ENCODE measurements at regions not wholly inside any gene's neighbourhood (a gene's known extent, or its start where the extent isn't known, plus 50 kb on each side); places are given as distances from the start of the nearest gene placed in this dataset.
A peak's percentile ranks its signal among the peaks of the same experiment; 100 is the strongest.

DNA sequence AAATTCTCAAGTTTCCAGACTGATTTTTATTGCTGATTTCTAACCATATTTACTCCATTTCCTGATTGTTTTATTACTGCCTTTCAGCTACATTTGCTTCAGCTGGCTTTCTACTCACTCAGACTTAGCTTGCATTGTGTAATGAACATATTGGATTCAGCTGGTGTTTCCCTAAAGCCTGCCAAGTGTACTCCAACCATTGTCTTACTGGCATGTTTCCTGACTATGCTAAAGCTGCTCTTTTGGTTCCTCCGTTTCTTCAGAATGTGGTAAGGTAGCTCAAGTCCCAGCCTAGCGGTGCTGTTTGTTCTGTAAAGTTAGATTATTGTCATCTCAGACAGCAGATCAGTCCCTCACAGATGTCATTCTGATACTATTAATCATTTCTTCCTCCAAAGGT is 53.1 kb upstream of the GLRA2 start:
- no peak for DNase-seq

- DNase-seq: no peak
Measured at GRCh38 chrX:14449773-14450172, 79.6 kb upstream of the GLRA2 start.

DNA sequence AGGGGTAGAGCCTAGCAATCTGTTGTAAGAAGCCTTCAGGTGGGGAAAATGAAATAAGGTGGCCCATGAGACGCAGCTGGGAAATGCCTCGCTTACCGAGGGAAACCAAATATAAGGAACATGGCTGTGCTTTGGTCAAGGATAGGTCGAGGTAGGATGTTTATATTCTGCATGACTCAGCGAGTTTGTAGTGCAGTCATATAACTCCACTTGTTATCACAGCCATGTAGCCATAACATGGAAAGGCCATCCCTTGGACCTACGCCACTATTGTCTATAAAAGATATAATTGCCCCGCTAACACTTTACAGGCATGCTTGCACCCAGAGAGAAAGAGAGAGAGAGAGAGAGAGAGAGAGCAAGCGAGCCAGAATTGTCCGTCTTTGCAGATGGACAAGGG is 80.9 kb upstream of the GLRA2 start:
- DNase-seq: no peak

DNA sequence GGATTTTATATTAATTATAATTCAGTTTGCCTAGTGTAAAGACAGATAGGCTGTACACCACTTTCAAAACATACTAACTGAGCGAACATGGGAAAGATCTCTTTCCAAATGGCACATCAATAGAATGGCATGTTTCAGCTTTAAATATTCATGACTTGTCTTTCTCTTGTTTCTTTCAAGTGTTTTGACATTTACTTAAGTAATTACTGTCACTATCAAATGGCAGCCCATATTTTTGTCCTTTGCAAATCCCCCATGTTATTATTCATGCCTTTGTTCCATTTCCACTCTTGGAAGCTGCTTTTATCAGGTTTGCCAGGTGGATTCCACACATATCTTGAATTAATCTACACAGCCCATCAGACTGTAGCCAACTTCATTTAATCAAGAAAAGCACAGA is 89.2 kb upstream of the GLRA2 start:
- no peak for DNase-seq

DNA sequence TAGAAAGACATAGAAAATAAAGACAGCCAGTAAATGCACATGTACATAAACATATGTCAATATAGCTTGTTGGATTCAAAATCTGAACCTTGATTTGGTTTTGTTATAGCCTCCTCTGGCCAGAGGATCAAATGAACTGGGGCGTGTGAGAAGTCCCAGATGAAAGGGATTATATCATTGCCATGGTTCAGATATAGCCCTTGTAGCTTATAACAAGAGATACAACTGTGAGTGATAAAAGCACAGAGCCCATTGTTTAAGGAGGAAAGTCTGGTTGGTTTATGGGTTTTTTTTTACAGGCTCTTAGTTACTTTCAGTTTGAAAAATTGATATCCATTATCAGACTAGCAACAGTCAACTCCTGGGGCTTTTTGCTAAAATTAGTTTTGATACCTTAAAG is 101.7 kb upstream of the GLRA2 start:
- DNase-seq: no peak

DNA sequence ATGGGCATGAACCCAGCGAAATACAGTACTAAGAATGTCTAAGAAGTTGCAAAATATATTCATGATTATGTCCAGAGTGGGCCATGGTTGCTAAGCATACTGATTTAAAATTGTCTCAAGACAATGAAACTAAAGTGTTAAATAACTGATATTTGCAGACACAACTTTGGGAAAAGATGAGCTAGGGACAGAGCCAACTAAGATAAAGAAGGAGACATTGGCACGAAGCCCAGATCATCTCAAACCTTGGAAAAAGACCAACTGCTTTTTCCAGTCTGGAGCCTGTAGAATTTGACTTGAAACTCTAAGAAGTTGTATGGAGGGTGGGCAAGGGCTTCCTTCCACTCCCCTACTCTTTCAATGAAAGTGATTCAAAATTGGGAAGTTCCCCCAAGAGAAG is 108.5 kb upstream of the GLRA2 start:
- no peak for DNase-seq

DNA sequence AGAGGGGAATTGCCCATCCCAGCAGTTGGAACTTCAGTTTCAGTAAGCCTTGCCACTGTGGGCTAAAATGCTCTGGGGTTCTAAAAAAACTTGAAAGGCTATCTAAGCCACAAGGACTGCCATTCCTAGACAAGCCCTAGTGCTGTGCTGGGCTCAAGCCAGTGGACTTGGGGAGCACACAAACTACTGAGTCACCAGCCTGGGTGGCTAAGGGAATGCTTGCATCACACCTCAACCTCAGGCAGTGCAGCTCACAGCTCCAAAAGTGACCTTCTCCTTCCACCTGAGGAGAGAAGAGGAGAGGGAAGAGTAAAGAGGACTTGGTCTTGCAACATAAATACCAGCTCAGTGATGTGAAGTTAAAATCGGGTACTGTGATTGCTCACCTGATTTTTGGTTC is 116.7 kb upstream of the GLRA2 start:
- no peak for DNase-seq

DNA sequence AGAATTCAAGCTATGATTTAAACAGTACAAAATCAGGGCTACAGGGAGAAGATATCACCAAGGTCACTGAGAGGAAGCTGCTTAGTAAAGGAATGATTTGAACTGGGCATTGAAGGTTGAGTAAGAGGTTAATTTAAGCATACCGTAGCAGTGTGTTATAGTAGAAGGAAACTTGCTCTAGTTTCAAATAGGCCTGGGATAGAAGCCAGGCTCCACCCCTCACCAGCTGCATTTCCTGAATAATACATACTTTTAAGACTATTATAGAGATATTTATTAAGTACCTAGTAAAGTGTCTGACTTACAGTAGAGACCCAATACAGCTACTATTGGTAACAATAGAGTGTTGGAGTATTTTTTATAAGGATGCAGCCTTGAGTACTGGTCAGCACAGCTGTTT is 118.0 kb upstream of the GLRA2 start:
- no peak for DNase-seq

DNA sequence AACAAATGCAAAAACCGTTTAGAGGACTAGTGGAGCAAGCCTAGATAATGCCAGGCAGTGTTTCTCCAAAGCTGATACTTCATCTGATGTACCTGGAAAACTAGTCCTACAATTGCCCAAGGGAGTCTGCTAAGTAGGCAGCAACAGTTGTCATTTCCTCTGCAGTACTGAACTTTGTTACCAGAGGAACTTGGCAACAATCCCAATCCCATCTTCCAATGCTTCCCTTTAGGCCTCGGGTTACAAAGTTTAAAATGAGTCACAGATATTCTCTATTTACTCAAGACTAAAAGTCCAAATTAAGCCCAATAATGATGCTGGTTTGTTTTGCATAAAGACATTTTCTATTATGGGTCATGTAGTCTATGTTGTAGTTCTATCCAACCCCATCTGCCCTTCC is 120.0 kb upstream of the GLRA2 start:
- DNase-seq: no peak

- no peak for DNase-seq
Measured at GRCh38 chrX:14406225-14406624, 123.1 kb upstream of the GLRA2 start.

DNA sequence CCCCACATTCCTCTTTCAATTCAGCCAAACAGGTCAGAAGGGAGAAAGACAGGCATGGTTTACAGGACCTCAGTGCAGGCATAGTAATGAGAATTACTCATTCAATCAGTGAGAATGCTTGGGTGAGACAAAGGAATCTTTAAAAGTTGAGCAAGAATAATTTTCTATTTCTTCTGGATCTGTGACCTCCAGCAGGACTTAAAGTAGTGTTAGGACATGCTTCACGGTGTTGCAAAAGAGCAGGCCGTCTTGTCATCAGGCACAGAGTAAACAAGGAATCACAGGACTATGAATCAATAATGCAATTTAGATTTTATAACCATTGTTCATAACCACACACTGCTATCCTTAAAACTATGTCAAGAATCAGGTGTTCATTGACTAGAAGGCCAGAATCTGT is 130.6 kb upstream of the GLRA2 start:
- DNase-seq: no peak

DNA sequence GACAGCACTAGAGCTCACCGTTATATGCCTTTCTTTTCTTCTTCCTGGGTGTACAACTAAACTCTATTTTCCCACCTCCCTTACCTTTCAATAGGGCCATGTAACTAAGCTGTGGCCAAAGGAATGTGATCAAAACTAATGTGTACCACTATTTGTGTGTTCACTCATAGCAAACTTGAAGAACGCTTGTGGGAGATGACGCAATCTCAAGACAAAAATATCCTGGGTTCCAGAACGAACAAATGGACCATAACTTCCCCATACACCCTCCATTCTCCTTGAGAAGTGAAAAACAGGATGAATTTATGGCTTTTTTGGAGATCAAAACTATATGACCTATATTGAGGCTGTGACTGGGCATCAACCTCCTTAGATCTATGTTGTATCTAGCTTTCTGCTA is 139.7 kb upstream of the GLRA2 start:
- DNase-seq: no peak

DNA sequence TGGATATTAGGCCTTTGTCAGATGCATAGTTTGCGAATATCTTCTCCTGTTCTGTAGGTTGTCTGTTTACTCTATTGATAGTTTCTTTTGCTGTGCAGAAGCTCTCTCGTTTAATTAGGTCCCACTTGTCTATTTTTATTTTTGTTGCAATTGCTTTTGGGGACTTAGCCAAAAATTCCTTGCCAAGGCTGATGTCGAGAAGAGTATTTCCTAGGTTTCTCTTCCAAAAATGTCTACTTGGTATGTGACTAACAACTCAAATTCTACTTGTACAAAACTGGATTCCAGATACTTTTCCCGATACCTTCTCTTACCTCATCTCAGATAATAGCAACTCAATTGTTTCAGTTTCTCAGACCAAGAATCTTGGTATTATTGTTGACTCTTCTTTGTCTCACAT is 142.4 kb upstream of the GLRA2 start:
- no peak for DNase-seq

GRCh38 chrX:14380044-14380443 is 149.3 kb upstream of the GLRA2 start:
- DNase-seq: no peak

DNA sequence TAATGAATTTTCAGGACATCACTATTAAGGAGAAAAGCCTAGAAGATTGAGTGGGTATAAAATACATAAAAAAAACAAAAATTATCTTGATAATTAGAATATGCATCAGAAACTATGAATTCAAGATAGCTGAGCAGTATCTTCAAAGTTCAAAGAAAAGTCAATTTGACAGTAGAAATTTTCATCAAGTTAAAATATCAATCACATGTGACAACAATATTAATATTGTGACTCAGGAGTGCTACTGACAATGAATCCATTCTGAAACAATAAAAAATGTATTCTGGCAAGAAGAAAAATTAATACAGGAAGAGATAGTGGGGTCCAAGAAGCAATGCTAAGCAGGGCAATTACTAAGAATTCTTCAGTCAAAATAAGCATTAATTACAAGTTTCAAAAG is 151.9 kb upstream of the GLRA2 start:
- DNase-seq: no peak

GRCh38 chrX:14363728-14364127 is 165.6 kb upstream of the GLRA2 start:
- DNase-seq: no peak

- DNase-seq: no peak
Measured at GRCh38 chrX:14362721-14363120, 166.6 kb upstream of the GLRA2 start.

- DNase-seq: no peak
Measured at GRCh38 chrX:14361435-14361834, 167.9 kb upstream of the GLRA2 start.

GRCh38 chrX:14359727-14360126 is 169.6 kb upstream of the GLRA2 start:
- DNase-seq: no peak

GRCh38 chrX:14359316-14359715 is 170.0 kb upstream of the GLRA2 start:
- DNase-seq: no peak

DNA sequence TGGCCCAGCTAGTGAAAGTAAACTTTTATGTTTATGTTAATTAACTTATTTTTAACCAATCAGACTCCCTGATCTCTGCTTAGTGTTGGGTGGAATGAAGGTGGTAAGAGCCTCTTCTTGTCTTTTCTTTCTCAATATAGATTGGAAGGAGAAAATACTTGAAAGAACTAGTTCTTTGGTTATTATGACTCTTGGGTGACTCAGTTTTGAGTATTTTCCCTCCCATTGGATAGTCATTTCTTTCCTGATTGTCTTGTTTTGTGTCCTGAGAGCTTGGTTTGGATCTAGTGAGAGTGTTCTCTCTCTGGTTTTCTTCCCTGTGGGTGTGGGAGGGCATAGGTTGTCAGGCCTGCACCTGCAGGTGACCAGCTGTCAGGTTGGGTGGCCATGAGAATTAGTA is 172.0 kb upstream of the GLRA2 start:
- DNase-seq: no peak

DNA sequence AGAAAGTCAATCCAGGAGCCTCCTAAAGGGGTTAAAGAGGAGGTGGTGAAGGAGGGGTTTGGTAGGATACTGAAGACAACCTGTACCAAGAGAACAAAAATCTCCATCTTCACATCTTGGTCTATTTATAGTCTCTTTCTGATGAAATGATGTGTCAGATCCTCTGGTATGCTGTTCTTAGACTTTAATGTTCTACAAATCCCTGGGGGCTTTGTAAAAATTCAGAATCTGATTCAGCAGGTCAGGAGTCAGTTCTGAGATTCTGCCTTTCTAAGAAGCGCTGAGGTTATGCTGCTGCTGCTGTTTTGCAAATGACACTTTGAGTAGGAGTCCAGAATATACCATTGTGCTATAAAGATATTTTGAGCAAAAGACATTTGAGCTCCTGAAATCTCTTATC is 172.9 kb upstream of the GLRA2 start:
- no peak for DNase-seq

DNA sequence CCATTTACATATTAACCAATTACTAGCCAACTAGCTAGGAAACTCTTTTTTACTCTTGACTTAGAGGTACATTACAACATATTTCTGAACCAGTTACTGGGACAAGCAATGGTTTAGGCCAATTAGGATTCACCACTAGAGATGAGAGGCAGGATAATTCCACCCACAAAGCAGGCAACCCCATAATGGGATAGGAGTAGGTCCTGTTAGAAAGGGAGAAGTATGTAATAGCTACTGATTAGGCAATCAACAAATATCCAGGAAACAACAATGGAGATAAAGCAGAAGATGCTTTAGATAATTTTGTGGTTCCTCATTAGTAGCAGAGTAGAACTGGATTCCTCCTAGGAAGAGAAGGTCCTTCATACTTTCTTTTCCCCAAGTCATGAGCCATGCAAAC is 173.8 kb upstream of the GLRA2 start:
- DNase-seq: no peak

- DNase-seq: no peak
Measured at GRCh38 chrX:14354521-14354920, 174.8 kb upstream of the GLRA2 start.

- DNase-seq: no peak
Measured at GRCh38 chrX:14352511-14352910, 176.8 kb upstream of the GLRA2 start.

DNA sequence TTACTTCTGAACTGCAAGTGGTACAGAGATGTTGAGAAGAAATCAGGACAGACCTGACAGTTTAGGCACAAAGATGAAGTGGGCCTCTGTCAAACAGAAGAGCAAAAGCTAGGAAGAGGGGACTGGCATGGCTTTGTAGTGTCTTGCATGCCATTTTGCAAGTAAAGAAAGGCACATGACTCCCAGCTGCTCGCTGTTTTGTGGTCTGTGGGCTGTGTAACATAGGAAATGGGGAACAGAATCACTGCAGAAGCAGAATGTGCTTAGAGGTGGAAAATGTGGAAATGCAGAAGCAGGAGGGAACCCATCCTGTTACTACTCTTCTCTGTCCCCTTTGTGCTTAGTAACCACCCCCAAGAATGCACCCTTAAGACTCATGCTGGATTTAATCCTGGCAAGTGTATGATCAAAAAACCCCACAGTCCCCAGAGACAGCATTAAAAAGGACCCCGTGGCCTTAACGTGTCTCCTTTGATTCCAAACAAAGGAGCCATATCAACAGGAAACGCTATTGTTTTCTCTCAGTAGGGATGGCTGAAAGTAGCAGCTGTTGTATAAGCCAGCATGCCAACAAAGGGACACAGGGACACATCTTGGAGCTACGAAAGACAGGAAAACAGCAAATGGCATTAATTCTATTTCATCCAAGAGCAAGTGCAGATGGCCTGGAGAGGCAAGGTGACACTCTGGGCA is 177.6 kb upstream of the GLRA2 start:
- peak; percentile 1 for DNase-seq

All from NCI-H82 (cell line).